PC-3 (cell line): ENCODE measurements at regions not wholly inside any gene's neighbourhood (a gene's known extent, or its start where the extent isn't known, plus 50 kb on each side); places are given as distances from the start of the nearest gene placed in this dataset.

ENCODE experiments used
- ATAC-seq: fragments of 200-7000 bp; cut with Tn5 transposase; 2 replicates; pipeline ENCODE4 v1.9.1; 2020; ENCODE audit warnings: mild to moderate bottlenecking, moderate library complexity
- BruUV-seq: library from RNA; stranded (reverse); fragments of 400-500 nt; replicated peaks from 2 replicates; lab custom pipeline; 2021; lab: Mats Ljungman, UMichigan
- CTCF ChIA-PET: fragments of 300-600 bp; sonication (Branson Sonifier 250); formaldehyde crosslinking; loops from one replicate; lab custom pipeline; 2022; ENCODE audit warnings: antibody characterized with exemption; lab: Charles Lee
- POLR2A ChIA-PET: fragments of 300-600 bp; sonication (Branson Sonifier 250); formaldehyde crosslinking; loops from one replicate; lab custom pipeline; 2022; ENCODE audit warnings: antibody characterized with exemption; ENCODE audit not compliant: unreplicated experiment; lab: Charles Lee
- DNase-seq: peaks from one replicate; pipeline ENCODE4 v3.0.0-alpha.2; 2015
- H2AFZ ChIP-seq: fragments of 300-600 bp; sonication (generic); 2 replicates; pipeline ENCODE4 v1.6.0; 2016; ENCODE audit warnings: antibody characterized with exemption, low read length
- H3F3A ChIP-seq: fragments of 300-600 bp; sonication (generic); one replicate; pipeline ENCODE4 v1.6.0; 2017; ENCODE audit warnings: antibody characterized with exemption, low read length, control low read depth, mild to moderate bottlenecking; ENCODE audit not compliant: unreplicated experiment
- H3K27ac ChIP-seq: fragments of 300-600 bp; sonication (generic); 2 replicates; pipeline ENCODE4 v1.5.1; 2016; ENCODE audit warnings: mild to moderate bottlenecking, low read length
- H3K27me3 ChIP-seq: fragments of 300-600 bp; sonication (generic); 2 replicates; pipeline ENCODE4 v1.6.1; 2016; ENCODE audit warnings: low read length, mixed read lengths
- H3K36me3 ChIP-seq: fragments of 300-600 bp; sonication (generic); 2 replicates; pipeline ENCODE4 v1.6.1; 2016; ENCODE audit warnings: low read depth, mixed run types, low read length, mixed read lengths
- H3K4me1 ChIP-seq: fragments of 300-600 bp; sonication (generic); 2 replicates; pipeline ENCODE4 v1.5.1; 2016; ENCODE audit warnings: low read length; ENCODE audit not compliant: insufficient read depth
- H3K4me2 ChIP-seq: fragments of 300-600 bp; sonication (generic); 2 replicates; pipeline ENCODE4 v1.6.0; 2016; ENCODE audit warnings: low read length
- H3K4me3 ChIP-seq: fragments of 300-600 bp; sonication (generic); 2 replicates; pipeline ENCODE4 v1.5.1; 2016; ENCODE audit warnings: mild to moderate bottlenecking, low read length, mixed read lengths
- H3K79me2 ChIP-seq: fragments of 300-600 bp; sonication (generic); 2 replicates; pipeline ENCODE4 v1.6.1; 2017; ENCODE audit warnings: low read length, mixed read lengths
- H3K9ac ChIP-seq: fragments of 300-600 bp; sonication (generic); 2 replicates; pipeline ENCODE4 v1.6.0; 2016; ENCODE audit warnings: mild to moderate bottlenecking, low read length
- H3K9me2 ChIP-seq: fragments of 300-600 bp; sonication (generic); replicated peaks from 2 replicates; pipeline ENCODE4 v1.6.1; 2016; ENCODE audit warnings: mixed run types, low read length, mixed read lengths
- H3K9me3 ChIP-seq: fragments of 300-600 bp; sonication (generic); 2 replicates; pipeline ENCODE4 v1.6.1; 2016; ENCODE audit warnings: low read length, mixed read lengths
- H4K20me1 ChIP-seq: fragments of 300-600 bp; sonication (generic); 2 replicates; pipeline ENCODE4 v1.6.1; 2016; ENCODE audit warnings: low read length, mixed read lengths
- EZH2 ChIP-seq: fragments of 300-600 bp; sonication (generic); IDR thresholded peaks from one replicate; pipeline ENCODE4 v1.6.1; 2017; ENCODE audit warnings: antibody characterized with exemption, mild to moderate bottlenecking, low read length; ENCODE audit not compliant: unreplicated experiment
- EZH2phosphoT487 ChIP-seq: fragments of 300-600 bp; sonication (generic); IDR thresholded peaks from 2 replicates; pipeline ENCODE4 v1.6.1; 2018; ENCODE audit warnings: mild to moderate bottlenecking, antibody characterized with exemption, low read length, borderline replicate concordance
- intact Hi-C: fragments of 100-400 bp; cut with micrococcal nuclease; formaldehyde crosslinking; loops from 2 replicates; pipeline ENCODE4 v1.9.0; 2023
- TF ChIP-seq, protein P1 (sequence below): fragments of 300-600 bp; sonication (generic); conservative IDR thresholded peaks from 2 replicates; pipeline ENCODE4 v1.5.1; 2017; ENCODE audit warnings: antibody characterized with exemption, low read depth, mild to moderate bottlenecking, low read length

DNA sequence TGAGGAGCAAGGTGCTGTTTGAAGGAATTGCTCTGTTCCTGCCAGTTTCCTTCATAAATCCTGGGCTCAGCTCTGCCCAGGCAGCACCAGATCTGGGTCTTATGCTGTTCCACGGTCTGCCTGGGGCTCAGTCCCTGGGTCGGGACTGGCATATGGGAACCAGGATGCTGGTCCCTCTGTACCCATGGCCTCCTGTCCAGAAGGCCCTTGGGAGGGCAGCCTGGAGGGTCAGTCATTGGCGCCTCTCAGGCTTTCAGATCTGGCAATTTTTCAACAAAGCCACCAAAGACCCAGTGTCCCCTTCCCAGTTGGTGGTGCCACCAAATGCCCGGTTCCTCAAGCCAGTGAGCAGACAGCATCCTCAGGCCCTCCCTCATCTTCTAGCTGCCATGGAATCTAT, 232.7 kb upstream of the SULF2 start:
- Histone ChIP-seq H3K9ac (no peak overlapping the region), H3K9me2 (no peaks in the 10 kb centered on the region), H3K27me3 (no peaks in the 10 kb centered on the region), H3K36me3 (no peaks in the 10 kb centered on the region), H3K4me3 (no peak overlapping the region), H4K20me1 (no peaks in the 10 kb centered on the region), H3K79me2 (no peaks in the 10 kb centered on the region), H2AFZ (no peak overlapping the region), H3K4me1 (peaks cover 40% of the 10 kb centered on the region), H3F3A (no peaks in the 10 kb centered on the region), H3K9me3 (no peaks in the 10 kb centered on the region), H3K27ac (no peak overlapping the region), H3K4me2 (no peak overlapping the region)
- DNase-seq (no peak), ATAC-seq (no peak)
- TF ChIP-seq EZH2phosphoT487: no peak
- TF ChIP-seq, protein P1, sequence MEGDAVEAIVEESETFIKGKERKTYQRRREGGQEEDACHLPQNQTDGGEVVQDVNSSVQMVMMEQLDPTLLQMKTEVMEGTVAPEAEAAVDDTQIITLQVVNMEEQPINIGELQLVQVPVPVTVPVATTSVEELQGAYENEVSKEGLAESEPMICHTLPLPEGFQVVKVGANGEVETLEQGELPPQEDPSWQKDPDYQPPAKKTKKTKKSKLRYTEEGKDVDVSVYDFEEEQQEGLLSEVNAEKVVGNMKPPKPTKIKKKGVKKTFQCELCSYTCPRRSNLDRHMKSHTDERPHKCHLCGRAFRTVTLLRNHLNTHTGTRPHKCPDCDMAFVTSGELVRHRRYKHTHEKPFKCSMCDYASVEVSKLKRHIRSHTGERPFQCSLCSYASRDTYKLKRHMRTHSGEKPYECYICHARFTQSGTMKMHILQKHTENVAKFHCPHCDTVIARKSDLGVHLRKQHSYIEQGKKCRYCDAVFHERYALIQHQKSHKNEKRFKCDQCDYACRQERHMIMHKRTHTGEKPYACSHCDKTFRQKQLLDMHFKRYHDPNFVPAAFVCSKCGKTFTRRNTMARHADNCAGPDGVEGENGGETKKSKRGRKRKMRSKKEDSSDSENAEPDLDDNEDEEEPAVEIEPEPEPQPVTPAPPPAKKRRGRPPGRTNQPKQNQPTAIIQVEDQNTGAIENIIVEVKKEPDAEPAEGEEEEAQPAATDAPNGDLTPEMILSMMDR: no peak
- TF ChIP-seq EZH2: no peak
- intact Hi-C loops: loop anchor here (10.0 kb wide), 3 partner anchors 167 to 277 kb away; partner anchors contain the start of gene SULF2
- BruUV-seq: no TSS peak
- ChIA-PET CTCF (no interaction called here), POLR2A (no interaction called here)

DNA sequence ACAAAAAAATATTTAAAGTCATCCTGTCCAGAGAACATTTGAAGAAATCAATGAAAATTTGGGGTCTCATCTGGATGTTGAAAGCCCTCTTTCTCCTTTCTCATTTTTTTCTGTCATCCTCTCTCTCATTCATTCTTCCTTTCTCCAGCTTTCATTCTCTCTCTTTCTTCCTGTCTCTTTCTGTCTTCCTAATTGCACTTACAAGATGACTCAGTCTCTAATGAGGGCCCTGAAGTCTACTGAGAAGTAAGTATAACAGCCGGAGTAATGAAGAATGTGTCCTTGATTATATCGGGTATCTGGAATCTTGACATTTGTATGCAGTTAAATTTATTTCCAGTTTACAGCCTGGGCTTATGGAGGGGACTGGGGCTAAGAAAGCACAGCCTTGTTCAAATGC, 232.2 kb upstream of the SULF2 start:
- intact Hi-C loops: loop anchor here (10.0 kb wide), 3 partner anchors 167 to 277 kb away; partner anchors contain the start of gene SULF2
- Histone ChIP-seq H3K9me3 (no peaks in the 10 kb centered on the region), H3K9ac (no peak overlapping the region), H3K4me3 (no peak overlapping the region), H3K9me2 (no peaks in the 10 kb centered on the region), H3K36me3 (no peaks in the 10 kb centered on the region), H2AFZ (no peak overlapping the region), H3K79me2 (no peaks in the 10 kb centered on the region), H3K27me3 (no peaks in the 10 kb centered on the region), H3F3A (no peaks in the 10 kb centered on the region), H3K4me2 (no peak overlapping the region), H3K27ac (no peak overlapping the region), H4K20me1 (no peaks in the 10 kb centered on the region), H3K4me1 (peaks cover 44% of the 10 kb centered on the region)
- TF ChIP-seq EZH2phosphoT487: no peak
- no TSS peak for BruUV-seq
- ChIA-PET CTCF (no interaction called here), POLR2A (no interaction called here)
- no peak for ATAC-seq
- no peak for DNase-seq

DNA sequence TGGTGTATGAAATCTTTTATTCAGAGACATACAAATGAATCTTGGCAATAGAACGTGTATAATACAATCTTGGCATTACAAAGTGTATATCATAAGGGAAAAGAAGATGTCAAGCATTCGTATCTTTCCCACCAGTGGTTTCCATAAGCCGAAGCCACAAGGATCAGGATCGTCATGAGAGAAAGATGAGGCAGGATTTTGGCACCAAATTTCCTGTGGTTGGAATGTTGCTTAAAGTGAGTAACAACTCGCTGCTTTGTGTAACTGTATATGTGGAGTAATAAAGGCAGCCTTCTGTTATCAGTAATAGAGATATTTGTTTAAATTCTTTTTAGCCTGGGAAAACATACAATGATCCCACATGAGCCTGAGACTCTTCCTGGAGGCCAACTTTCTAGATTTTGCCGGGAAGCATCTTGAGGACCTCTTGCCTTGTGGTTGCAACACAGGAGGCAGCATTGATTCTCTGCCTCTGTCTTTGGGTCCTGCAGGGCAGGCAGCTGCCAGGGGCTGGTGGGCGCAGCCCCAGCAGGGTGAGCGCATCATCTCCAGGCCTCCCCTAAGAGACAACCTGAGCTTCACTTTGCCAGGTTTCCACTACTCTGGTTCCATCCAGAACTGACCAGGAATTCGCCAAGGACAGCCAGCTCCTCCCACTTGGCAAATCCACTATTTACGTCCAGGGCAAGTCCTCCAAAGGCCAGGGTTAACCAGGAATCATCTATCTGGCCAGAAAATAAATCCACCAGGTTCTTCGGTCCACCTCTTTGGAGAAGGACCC, 230.9 kb upstream of the SULF2 start:
- intact Hi-C loops: loop anchor here (10.0 kb wide), 3 partner anchors 169 to 279 kb away; partner anchors contain the start of gene SULF2
- Histone ChIP-seq H3K79me2 (no peaks in the 10 kb centered on the region), H3K36me3 (0 out of 2 replicates have a peak, but pooled peaks cover 2% of the 10 kb centered on the region), H3K4me2 (0 out of 2 replicates have a peak overlapping the region, but pooled peaks have one; percentile 18), H3F3A (no peaks in the 10 kb centered on the region), H3K9ac (peak overlapping the region; percentile 33), H3K27ac (peak overlapping the region; percentile 65), H3K9me3 (peaks cover 11% of the 10 kb centered on the region; the same call in 1 of the 2 replicates), H3K4me3 (no peak overlapping the region), H3K9me2 (no peaks in the 10 kb centered on the region), H4K20me1 (no peaks in the 10 kb centered on the region), H3K4me1 (peaks cover 44% of the 10 kb centered on the region), H3K27me3 (no peaks in the 10 kb centered on the region), H2AFZ (no peak overlapping the region)
- ATAC-seq (peak; percentile 11; the same call in 1 of the 2 replicates), DNase-seq (peak; percentile 77)
- ChIA-PET POLR2A (no interaction called here), CTCF (no interaction called here)
- TF ChIP-seq EZH2phosphoT487 (no peak), EZH2 (no peak)
- TF ChIP-seq, protein P1: no peak
- BruUV-seq: no TSS peak
